ENCODE measurements at regions not wholly inside any gene's neighbourhood (a gene's known extent, or its start where the extent isn't known, plus 50 kb on each side); places are given as distances from the start of the nearest gene placed in this dataset.

- TF ChIP-seq, protein P1, sequence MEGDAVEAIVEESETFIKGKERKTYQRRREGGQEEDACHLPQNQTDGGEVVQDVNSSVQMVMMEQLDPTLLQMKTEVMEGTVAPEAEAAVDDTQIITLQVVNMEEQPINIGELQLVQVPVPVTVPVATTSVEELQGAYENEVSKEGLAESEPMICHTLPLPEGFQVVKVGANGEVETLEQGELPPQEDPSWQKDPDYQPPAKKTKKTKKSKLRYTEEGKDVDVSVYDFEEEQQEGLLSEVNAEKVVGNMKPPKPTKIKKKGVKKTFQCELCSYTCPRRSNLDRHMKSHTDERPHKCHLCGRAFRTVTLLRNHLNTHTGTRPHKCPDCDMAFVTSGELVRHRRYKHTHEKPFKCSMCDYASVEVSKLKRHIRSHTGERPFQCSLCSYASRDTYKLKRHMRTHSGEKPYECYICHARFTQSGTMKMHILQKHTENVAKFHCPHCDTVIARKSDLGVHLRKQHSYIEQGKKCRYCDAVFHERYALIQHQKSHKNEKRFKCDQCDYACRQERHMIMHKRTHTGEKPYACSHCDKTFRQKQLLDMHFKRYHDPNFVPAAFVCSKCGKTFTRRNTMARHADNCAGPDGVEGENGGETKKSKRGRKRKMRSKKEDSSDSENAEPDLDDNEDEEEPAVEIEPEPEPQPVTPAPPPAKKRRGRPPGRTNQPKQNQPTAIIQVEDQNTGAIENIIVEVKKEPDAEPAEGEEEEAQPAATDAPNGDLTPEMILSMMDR (IDR thresholded peaks at IDR 0.05; ENCODE audit: low read depth, low read length): no peak
- H3K4me3 ChIP-seq (ENCODE audit: low read depth, low read length): no peak overlapping the region
Observed at GRCh38 chr2:208565690-208566416, 159.3 kb downstream of the PTH2R start.

- H3K4me3 ChIP-seq (ENCODE audit: low read depth, low read length): no peak overlapping the region
- TF ChIP-seq, protein P1 (IDR thresholded peaks at IDR 0.05; ENCODE audit: low read depth, low read length): no peak
Observed at GRCh38 chr2:208568203-208568602, 161.6 kb downstream of the PTH2R start.

- TF ChIP-seq, protein P1 (IDR thresholded peaks at IDR 0.05; ENCODE audit: low read depth, low read length): no peak
- no peak overlapping the region for H3K4me3 ChIP-seq (ENCODE audit: low read depth, low read length)
Observed at GRCh38 chr2:208570066-208570465, 163.5 kb downstream of the PTH2R start.

DNA sequence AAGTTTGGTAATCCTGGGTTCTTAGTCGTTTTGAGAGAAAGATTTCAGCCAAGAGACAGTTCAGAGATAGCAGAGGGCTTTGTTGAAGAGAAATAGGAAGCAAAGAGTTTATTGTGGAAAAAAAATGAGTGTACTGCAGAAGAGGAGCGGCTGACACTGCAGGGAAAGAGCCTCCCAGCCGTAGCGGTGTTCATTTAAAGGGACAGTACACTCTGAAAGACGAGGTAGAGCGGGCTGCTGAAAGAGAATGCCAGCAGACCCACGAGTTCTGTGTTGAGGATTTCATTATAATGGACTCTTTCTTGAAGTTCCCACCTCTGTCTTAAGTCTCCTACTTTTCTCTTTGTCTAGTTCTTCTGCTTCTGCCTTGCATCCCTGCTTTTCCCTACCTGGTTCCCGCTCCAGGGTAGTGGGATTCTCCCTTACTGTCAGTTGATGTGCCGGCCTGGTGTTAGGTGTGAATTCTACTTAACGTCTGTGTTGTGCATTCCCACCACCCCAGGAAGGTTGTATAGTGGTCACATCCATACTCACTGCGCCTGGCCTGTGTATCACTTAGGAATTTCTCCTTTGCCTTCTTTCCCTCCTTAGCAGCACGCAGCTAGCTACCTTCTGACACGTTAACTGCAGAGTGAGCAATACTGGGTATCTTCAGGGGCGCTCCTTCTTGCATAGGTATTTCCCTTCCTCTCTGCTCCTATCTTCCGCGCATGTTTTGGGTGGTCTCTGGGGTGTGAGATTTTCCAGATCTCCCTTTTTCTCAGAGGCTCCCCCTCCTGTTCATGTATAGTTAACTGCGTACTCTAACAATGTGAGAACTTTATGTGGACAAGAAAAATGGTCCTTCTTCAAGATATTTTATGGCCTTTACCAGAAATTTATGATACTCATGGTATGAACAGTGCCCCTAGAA, 164.5 kb downstream of the PTH2R start:
- TF ChIP-seq, protein P1 (IDR thresholded peaks at IDR 0.05; ENCODE audit: low read depth, low read length): no peak
- H3K4me3 ChIP-seq (ENCODE audit: low read depth, low read length): no peak overlapping the region

DNA sequence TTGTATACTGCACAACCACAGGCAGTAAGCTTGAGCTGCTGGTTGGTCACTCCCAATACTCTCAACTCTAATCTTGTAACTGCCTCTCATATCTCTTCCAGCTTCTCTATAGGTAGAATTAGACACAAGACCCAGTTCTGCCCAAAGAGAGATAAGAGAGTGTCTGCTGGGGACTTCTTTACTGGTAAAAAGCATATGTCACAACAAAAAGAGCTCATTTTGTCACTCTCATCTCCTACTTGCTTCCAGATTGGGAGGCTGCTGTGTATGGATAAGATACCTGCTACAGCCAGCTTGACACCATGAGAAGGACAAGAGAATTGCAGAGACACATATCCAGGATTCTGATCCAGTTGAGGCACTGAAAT, 165.2 kb downstream of the PTH2R start:
- H3K4me3 ChIP-seq (ENCODE audit: low read depth, low read length): no peak overlapping the region
- TF ChIP-seq, protein P1 (IDR thresholded peaks at IDR 0.05; ENCODE audit: low read depth, low read length): no peak

DNA sequence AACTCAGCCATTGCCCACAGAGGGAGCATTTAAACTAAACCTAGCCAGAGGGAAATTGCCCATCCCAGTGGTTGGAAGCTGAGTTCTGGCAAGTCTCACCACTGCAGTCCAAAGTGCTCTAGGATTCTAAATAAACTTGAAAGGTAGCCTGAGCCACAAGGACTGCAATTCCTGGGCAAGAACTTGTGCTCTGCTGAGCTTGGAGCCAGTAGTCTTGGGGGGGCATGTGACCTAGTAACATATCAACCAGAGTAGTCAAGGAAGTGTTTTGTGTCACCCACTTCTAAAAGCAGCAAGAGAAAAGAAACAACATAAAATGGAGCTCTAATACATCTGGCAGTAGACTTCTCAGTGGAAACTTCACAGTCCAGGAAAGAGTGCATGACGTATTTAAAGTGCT, 167.0 kb downstream of the PTH2R start:
- no peak overlapping the region for H3K4me3 ChIP-seq (ENCODE audit: low read depth, low read length)
- TF ChIP-seq, protein P1 (IDR thresholded peaks at IDR 0.05; ENCODE audit: low read depth, low read length): no peak

GRCh38 chr2:208579678-208580077, 173.1 kb downstream of the PTH2R start:
- TF ChIP-seq, protein P1 (IDR thresholded peaks at IDR 0.05; ENCODE audit: low read depth, low read length): no peak
- no peak overlapping the region for H3K4me3 ChIP-seq (ENCODE audit: low read depth, low read length)

Data from WI38 (cell line).